ENCODE measurements at regions not wholly inside any gene's neighbourhood (a gene's known extent, or its start where the extent isn't known, plus 50 kb on each side); places are given as distances from the start of the nearest gene placed in this dataset.

- no peak for TF ChIP-seq POLR2A (IDR thresholded peaks at IDR 0.05)
- no peak for TF ChIP-seq POLR2AphosphoS5 (IDR thresholded peaks at IDR 0.05)
These were observed 1204.1 kb upstream of the AUTS2 start for GRCh38 chr7:68394131-68394530.

Measured in gastroesophageal sphincter (tissue), 2 donors.